WTC11 (cell line): ENCODE measurements at regions not wholly inside any gene's neighbourhood (a gene's known extent, or its start where the extent isn't known, plus 50 kb on each side); places are given as distances from the start of the nearest gene placed in this dataset.

Experiments
- ATAC-seq: fragments of 200-7000 bp; cut with Tn5 transposase; 2 replicates; pipeline ENCODE4 v1.10.0; 2021; ENCODE audit warnings: mild to moderate bottlenecking, moderate library complexity
- CTCF ChIA-PET: fragments of 300-600 bp; sonication (Branson Sonifier 250); formaldehyde crosslinking; loops from one replicate; lab custom pipeline; 2021; ENCODE audit warnings: antibody characterized with exemption; lab: Charles Lee
- POLR2A ChIA-PET: fragments of 350-600 bp; sonication (Branson Sonifier 250); formaldehyde crosslinking; loops from one replicate; lab custom pipeline; 2021; ENCODE audit warnings: antibody characterized with exemption; lab: Charles Lee
- DNase-seq: peaks from one replicate; pipeline ENCODE4 v3.0.0; 2021; ENCODE audit warnings: low spot score
- H3K27ac Mint-ChIP-seq: 2 replicates; pipeline ENCODE4 v1.8.0; 2021; ENCODE audit warnings: mixed read lengths
- H3K27me3 Mint-ChIP-seq: 2 replicates; pipeline ENCODE4 v1.8.0; 2021; ENCODE audit warnings: low read depth, mild to moderate bottlenecking, moderate library complexity, mixed read lengths
- H3K36me3 Mint-ChIP-seq: 2 replicates; pipeline ENCODE4 v1.8.0; 2021; ENCODE audit warnings: mixed read lengths
- H3K4me1 Mint-ChIP-seq: 2 replicates; pipeline ENCODE4 v1.8.0; 2022; ENCODE audit warnings: mixed read lengths
- H3K4me3 Mint-ChIP-seq: 2 replicates; pipeline ENCODE4 v1.8.0; 2021; ENCODE audit warnings: mild to moderate bottlenecking, moderate library complexity, mixed read lengths
- H3K9me3 Mint-ChIP-seq: 2 replicates; pipeline ENCODE4 v1.8.0; 2021; ENCODE audit warnings: mixed read lengths
- CBFB ChIP-seq: sonication (generic); formaldehyde crosslinking; IDR thresholded peaks from 2 replicates; pipeline ENCODE4 v1.8.1; 2022; ENCODE audit warnings: mild to moderate bottlenecking, low read depth, missing genetic modification reagents
- ETV6 ChIP-seq: sonication (generic); formaldehyde crosslinking; IDR thresholded peaks from 2 replicates; pipeline ENCODE4 v1.8.1; 2022; ENCODE audit warnings: mild to moderate bottlenecking, missing genetic modification reagents
- FOXP1 ChIP-seq: sonication (generic); formaldehyde crosslinking; IDR thresholded peaks from 2 replicates; pipeline ENCODE4 v1.8.0; 2022; ENCODE audit warnings: missing genetic modification reagents, mild to moderate bottlenecking, moderate library complexity, borderline replicate concordance
- GRHL2 ChIP-seq: fragments of 250-450 bp; sonication (Bioruptor Pico); IDR thresholded peaks from 2 replicates; pipeline ENCODE4 v1.8.0; 2022; ENCODE audit warnings: mild to moderate bottlenecking, moderate library complexity; ENCODE audit not compliant: insufficient replicate concordance, severe bottlenecking
- HMGA2 ChIP-seq: fragments of 250-450 bp; sonication (Bioruptor Pico); IDR thresholded peaks from 2 replicates; pipeline ENCODE4 v1.4.0; 2021; ENCODE audit warnings: mild to moderate bottlenecking, moderate library complexity
- JUN ChIP-seq: sonication (generic); formaldehyde crosslinking; IDR thresholded peaks from 2 replicates; pipeline ENCODE4 v1.8.0; 2023; ENCODE audit warnings: mild to moderate bottlenecking, missing genetic modification reagents
- NR3C1 ChIP-seq: sonication (generic); formaldehyde crosslinking; conservative IDR thresholded peaks from 2 replicates; pipeline ENCODE4 v1.8.1; 2023; ENCODE audit warnings: low read depth, mild to moderate bottlenecking, missing genetic modification reagents
- PRRX2 ChIP-seq: fragments of 250-450 bp; sonication (Bioruptor Pico); IDR thresholded peaks from 2 replicates; pipeline ENCODE4 v1.8.0; 2021; ENCODE audit warnings: mild to moderate bottlenecking
- SMAD3 ChIP-seq: sonication (generic); formaldehyde crosslinking; IDR thresholded peaks from 2 replicates; pipeline ENCODE4 v1.8.0; 2022; ENCODE audit warnings: missing genetic modification reagents, mild to moderate bottlenecking, borderline replicate concordance
- TCF7 ChIP-seq: sonication (generic); formaldehyde crosslinking; IDR thresholded peaks from 2 replicates; pipeline ENCODE4 v1.8.0; 2022; ENCODE audit warnings: mild to moderate bottlenecking, low read depth, missing genetic modification reagents, moderate library complexity
- ZNF396 ChIP-seq: fragments of 250-450 bp; sonication (Bioruptor Pico); IDR thresholded peaks from 2 replicates; pipeline ENCODE4 v1.8.0; 2021; ENCODE audit warnings: mild to moderate bottlenecking, moderate library complexity, borderline replicate concordance
- ZNF416 ChIP-seq: fragments of 250-450 bp; sonication (Bioruptor Pico); IDR thresholded peaks from 2 replicates; pipeline ENCODE4 v1.9.0; 2021; ENCODE audit warnings: mild to moderate bottlenecking, inconsistent platforms
- TF ChIP-seq, protein P1 (sequence below): sonication (generic); formaldehyde crosslinking; conservative IDR thresholded peaks from 2 replicates; pipeline ENCODE4 v1.8.1; 2022; ENCODE audit warnings: mild to moderate bottlenecking, missing genetic modification reagents
- TF ChIP-seq, protein P2 (sequence below): sonication (generic); formaldehyde crosslinking; IDR thresholded peaks from 2 replicates; pipeline ENCODE4 v1.8.1; 2022; ENCODE audit warnings: mild to moderate bottlenecking, missing genetic modification reagents, moderate library complexity, borderline replicate concordance
- TF ChIP-seq, protein P3 (sequence below): fragments of 250-450 bp; sonication (Bioruptor Pico); IDR thresholded peaks from 2 replicates; pipeline ENCODE4 v1.8.0; 2021; ENCODE audit warnings: mild to moderate bottlenecking
- TF ChIP-seq, protein P4 (sequence below): sonication (generic); formaldehyde crosslinking; IDR thresholded peaks from 2 replicates; pipeline ENCODE4 v1.8.0; 2022; ENCODE audit warnings: mild to moderate bottlenecking, missing genetic modification reagents
- TF ChIP-seq, protein P5 (sequence below): fragments of 250-450 bp; sonication (Bioruptor Pico); IDR thresholded peaks from 2 replicates; pipeline ENCODE4 v1.9.0; 2021; ENCODE audit warnings: mild to moderate bottlenecking
- TF ChIP-seq, protein P6 (sequence below): sonication (generic); formaldehyde crosslinking; IDR thresholded peaks from 2 replicates; pipeline ENCODE4 v1.8.0; 2023; ENCODE audit warnings: mild to moderate bottlenecking, missing genetic modification reagents
- TF ChIP-seq, protein P7 (sequence below): sonication (generic); formaldehyde crosslinking; IDR thresholded peaks from 2 replicates; pipeline ENCODE4 v1.8.1; 2023; ENCODE audit warnings: mild to moderate bottlenecking, missing genetic modification reagents
- TF ChIP-seq, protein P8 (sequence below): fragments of 250-450 bp; sonication (Bioruptor Pico); conservative IDR thresholded peaks from 2 replicates; pipeline ENCODE4 v1.9.0; 2021; ENCODE audit warnings: mild to moderate bottlenecking
- TF ChIP-seq, protein P9 (sequence below): sonication (generic); formaldehyde crosslinking; IDR thresholded peaks from 2 replicates; pipeline ENCODE4 v1.8.1; 2022; ENCODE audit warnings: mild to moderate bottlenecking, moderate library complexity, missing genetic modification reagents

DNA sequence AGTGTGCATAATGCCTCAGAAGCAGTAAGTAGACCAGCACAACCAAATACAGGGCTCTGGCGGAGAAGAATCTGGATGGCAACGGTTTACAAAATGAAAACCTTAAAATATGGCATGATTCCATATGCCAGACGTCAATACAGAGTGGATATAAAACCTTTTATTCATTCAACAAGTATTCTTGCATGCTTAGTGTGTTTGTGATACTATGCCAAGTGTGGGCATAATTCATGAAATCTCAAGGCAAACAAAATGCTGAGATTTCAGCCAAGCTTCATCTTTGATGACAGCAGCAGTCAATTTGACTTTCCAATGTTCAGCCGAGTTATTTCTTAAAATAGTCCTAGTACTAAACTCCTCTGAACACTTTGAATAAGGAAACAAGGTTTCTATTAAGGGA lies 119.4 kb downstream of the CD24 start:
- Mint-ChIP-seq H3K9me3 (peaks cover 34% of the 10 kb centered on the region), H3K27ac (no peak overlapping the region), H3K27me3 (peaks cover 6% of the 10 kb centered on the region), H3K4me3 (no peak overlapping the region), H3K36me3 (peaks cover 24% of the 10 kb centered on the region), H3K4me1 (peaks cover 4% of the 10 kb centered on the region; the same call in 1 of the 2 replicates)
- no peak for DNase-seq
- TF ChIP-seq, protein P1, sequence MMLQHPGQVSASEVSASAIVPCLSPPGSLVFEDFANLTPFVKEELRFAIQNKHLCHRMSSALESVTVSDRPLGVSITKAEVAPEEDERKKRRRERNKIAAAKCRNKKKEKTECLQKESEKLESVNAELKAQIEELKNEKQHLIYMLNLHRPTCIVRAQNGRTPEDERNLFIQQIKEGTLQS (CRISPR knock-in tag): no peak
- TF ChIP-seq TCF7 (CRISPR knock-in tag): no peak
- TF ChIP-seq ZNF416 (CRISPR knock-in tag): no peak
- TF ChIP-seq NR3C1 (CRISPR knock-in tag): no peak
- TF ChIP-seq, protein P2, sequence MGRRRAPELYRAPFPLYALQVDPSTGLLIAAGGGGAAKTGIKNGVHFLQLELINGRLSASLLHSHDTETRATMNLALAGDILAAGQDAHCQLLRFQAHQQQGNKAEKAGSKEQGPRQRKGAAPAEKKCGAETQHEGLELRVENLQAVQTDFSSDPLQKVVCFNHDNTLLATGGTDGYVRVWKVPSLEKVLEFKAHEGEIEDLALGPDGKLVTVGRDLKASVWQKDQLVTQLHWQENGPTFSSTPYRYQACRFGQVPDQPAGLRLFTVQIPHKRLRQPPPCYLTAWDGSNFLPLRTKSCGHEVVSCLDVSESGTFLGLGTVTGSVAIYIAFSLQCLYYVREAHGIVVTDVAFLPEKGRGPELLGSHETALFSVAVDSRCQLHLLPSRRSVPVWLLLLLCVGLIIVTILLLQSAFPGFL (CRISPR knock-in tag): no peak
- TF ChIP-seq, protein P3, sequence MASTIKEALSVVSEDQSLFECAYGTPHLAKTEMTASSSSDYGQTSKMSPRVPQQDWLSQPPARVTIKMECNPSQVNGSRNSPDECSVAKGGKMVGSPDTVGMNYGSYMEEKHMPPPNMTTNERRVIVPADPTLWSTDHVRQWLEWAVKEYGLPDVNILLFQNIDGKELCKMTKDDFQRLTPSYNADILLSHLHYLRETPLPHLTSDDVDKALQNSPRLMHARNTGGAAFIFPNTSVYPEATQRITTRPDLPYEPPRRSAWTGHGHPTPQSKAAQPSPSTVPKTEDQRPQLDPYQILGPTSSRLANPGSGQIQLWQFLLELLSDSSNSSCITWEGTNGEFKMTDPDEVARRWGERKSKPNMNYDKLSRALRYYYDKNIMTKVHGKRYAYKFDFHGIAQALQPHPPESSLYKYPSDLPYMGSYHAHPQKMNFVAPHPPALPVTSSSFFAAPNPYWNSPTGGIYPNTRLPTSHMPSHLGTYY (CRISPR knock-in tag): no peak
- no peak for TF ChIP-seq ETV6 (CRISPR knock-in tag)
- no peak for TF ChIP-seq GRHL2 (CRISPR knock-in tag)
- no peak for TF ChIP-seq ZNF396
- TF ChIP-seq FOXP1 (CRISPR knock-in tag): no peak
- TF ChIP-seq, protein P4, sequence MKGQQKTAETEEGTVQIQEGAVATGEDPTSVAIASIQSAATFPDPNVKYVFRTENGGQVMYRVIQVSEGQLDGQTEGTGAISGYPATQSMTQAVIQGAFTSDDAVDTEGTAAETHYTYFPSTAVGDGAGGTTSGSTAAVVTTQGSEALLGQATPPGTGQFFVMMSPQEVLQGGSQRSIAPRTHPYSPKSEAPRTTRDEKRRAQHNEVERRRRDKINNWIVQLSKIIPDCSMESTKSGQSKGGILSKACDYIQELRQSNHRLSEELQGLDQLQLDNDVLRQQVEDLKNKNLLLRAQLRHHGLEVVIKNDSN (CRISPR knock-in tag): no peak
- TF ChIP-seq, protein P5, sequence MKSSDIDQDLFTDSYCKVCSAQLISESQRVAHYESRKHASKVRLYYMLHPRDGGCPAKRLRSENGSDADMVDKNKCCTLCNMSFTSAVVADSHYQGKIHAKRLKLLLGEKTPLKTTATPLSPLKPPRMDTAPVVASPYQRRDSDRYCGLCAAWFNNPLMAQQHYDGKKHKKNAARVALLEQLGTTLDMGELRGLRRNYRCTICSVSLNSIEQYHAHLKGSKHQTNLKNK (CRISPR knock-in tag): no peak
- TF ChIP-seq JUN (CRISPR knock-in tag): no peak
- ChIA-PET CTCF (no interaction called here), POLR2A (no interaction called here)
- ATAC-seq: no peak

DNA sequence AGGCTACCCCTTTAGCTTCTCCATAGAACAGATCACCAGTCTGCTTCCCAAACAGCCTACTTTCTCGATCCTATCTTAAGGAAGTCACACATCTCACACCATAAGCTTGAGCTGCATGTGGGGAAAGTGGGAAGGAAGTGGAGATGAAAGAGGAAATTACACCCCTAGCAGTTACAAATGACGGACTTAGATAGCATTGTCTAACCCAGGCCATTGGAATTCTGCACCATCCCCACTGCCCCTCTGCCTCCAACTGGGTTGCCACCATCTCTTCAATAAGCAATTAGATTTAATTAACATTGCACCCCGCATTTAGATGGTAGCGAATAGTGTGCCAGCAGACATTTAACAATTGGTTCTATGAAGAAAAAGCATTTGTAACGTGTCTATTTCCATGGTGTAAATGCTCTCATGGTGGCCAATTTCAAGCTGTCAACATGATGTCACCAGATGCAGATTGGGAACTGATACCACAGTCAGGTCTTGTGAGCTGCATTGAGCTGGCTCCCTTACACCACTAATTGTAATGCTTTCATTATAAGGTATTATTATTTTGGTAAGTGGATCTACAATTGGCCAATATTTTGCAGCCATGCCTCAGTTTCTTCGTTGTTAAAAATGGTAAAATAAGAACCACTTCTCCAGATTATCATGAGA lies 124.7 kb downstream of the CD24 start:
- Mint-ChIP-seq H3K27me3 (no peaks in the 10 kb centered on the region; the same call in none of the 2 replicates), H3K9me3 (peaks cover 19% of the 10 kb centered on the region), H3K4me3 (no peak overlapping the region), H3K27ac (no peak overlapping the region), H3K36me3 (peaks cover 14% of the 10 kb centered on the region), H3K4me1 (peaks cover 16% of the 10 kb centered on the region)
- DNase-seq (no peak), ATAC-seq (no peak)
- ChIA-PET POLR2A (no interaction called here), CTCF (no interaction called here)
- TF ChIP-seq JUN (CRISPR knock-in tag) (no peak), SMAD3 (CRISPR knock-in tag) (no peak), TCF7 (CRISPR knock-in tag) (no peak), PRRX2 (no peak), NR3C1 (CRISPR knock-in tag) (no peak), FOXP1 (CRISPR knock-in tag) (no peak), CBFB (no peak), ZNF396 (no peak), HMGA2 (CRISPR knock-in tag) (no peak)
- TF ChIP-seq, protein P6, sequence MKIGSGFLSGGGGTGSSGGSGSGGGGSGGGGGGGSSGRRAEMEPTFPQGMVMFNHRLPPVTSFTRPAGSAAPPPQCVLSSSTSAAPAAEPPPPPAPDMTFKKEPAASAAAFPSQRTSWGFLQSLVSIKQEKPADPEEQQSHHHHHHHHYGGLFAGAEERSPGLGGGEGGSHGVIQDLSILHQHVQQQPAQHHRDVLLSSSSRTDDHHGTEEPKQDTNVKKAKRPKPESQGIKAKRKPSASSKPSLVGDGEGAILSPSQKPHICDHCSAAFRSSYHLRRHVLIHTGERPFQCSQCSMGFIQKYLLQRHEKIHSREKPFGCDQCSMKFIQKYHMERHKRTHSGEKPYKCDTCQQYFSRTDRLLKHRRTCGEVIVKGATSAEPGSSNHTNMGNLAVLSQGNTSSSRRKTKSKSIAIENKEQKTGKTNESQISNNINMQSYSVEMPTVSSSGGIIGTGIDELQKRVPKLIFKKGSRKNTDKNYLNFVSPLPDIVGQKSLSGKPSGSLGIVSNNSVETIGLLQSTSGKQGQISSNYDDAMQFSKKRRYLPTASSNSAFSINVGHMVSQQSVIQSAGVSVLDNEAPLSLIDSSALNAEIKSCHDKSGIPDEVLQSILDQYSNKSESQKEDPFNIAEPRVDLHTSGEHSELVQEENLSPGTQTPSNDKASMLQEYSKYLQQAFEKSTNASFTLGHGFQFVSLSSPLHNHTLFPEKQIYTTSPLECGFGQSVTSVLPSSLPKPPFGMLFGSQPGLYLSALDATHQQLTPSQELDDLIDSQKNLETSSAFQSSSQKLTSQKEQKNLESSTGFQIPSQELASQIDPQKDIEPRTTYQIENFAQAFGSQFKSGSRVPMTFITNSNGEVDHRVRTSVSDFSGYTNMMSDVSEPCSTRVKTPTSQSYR (CRISPR knock-in tag): no peak
- TF ChIP-seq, protein P7, sequence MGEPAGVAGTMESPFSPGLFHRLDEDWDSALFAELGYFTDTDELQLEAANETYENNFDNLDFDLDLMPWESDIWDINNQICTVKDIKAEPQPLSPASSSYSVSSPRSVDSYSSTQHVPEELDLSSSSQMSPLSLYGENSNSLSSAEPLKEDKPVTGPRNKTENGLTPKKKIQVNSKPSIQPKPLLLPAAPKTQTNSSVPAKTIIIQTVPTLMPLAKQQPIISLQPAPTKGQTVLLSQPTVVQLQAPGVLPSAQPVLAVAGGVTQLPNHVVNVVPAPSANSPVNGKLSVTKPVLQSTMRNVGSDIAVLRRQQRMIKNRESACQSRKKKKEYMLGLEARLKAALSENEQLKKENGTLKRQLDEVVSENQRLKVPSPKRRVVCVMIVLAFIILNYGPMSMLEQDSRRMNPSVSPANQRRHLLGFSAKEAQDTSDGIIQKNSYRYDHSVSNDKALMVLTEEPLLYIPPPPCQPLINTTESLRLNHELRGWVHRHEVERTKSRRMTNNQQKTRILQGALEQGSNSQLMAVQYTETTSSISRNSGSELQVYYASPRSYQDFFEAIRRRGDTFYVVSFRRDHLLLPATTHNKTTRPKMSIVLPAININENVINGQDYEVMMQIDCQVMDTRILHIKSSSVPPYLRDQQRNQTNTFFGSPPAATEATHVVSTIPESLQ (CRISPR knock-in tag): no peak
- TF ChIP-seq, protein P8, sequence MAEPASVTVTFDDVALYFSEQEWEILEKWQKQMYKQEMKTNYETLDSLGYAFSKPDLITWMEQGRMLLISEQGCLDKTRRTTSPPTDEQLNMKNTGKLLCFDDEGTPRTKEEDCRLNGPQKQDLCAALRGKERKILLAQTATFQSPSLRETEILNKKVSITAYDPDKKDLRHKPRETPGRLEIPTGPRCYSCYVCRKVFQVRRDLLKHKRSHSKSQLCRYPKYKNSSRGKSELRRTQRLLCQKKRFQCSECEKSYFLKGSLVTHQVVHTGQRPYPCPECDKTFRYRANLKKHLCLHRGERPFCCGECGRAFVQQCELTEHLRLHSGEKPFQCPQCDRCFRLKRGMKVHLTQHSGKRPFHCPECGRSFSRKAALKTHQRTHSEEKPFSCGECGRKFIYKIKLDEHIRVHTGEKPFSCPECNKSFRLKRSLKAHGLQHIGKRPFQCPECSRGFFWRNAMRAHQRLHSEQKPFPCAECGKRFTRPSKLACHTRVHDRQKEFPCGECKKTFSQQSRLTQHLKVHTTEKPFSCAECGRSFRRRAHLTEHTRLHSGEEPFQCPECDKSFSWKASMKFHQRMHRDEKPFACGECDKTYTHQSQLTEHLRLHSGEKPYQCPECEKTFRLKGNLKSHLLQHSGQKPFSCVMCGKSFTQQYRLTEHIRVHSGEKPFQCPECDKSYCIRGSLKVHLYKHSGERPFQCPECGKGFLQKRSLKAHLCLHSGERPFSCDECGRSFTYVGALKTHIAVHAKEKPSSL (CRISPR knock-in tag): no peak
- TF ChIP-seq, protein P9, sequence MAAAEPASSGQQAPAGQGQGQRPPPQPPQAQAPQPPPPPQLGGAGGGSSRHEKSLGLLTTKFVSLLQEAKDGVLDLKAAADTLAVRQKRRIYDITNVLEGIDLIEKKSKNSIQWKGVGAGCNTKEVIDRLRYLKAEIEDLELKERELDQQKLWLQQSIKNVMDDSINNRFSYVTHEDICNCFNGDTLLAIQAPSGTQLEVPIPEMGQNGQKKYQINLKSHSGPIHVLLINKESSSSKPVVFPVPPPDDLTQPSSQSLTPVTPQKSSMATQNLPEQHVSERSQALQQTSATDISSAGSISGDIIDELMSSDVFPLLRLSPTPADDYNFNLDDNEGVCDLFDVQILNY: no peak
